ENCODE measurements at regions not wholly inside any gene's neighbourhood (a gene's known extent, or its start where the extent isn't known, plus 50 kb on each side); places are given as distances from the start of the nearest gene placed in this dataset.

GRCh38 chr2:156037482-156037881 is 295.0 kb downstream of the NR4A2 start:
- TF ChIP-seq ZSCAN23 (tag by site-specific recombination; IDR thresholded peaks at IDR 0.05) (no peak), ZNF169 (tag by site-specific recombination; IDR thresholded peaks at IDR 0.05) (no peak), ZNF10 (tag by site-specific recombination; IDR thresholded peaks at IDR 0.05) (no peak), ZNF146 (tag by site-specific recombination; IDR thresholded peaks at IDR 0.05) (no peak), ZNF645 (tag by site-specific recombination; IDR thresholded peaks at IDR 0.05) (no peak), ZNF48 (tag by site-specific recombination; IDR thresholded peaks at IDR 0.05) (no peak), ZNF639 (tag by site-specific recombination; IDR thresholded peaks at IDR 0.05) (no peak), ZNF514 (tag by site-specific recombination; IDR thresholded peaks at IDR 0.05) (no peak), ZNF138 (tag by site-specific recombination; IDR thresholded peaks at IDR 0.05; ENCODE audit: borderline replicate concordance) (no peak), ZNF350 (tag by site-specific recombination; IDR thresholded peaks at IDR 0.05) (no peak), ZNF19 (tag by site-specific recombination; IDR thresholded peaks at IDR 0.05; ENCODE audit: low read depth) (no peak), ZNF585B (tag by site-specific recombination; IDR thresholded peaks at IDR 0.05) (no peak), ZNF747 (tag by site-specific recombination; IDR thresholded peaks at IDR 0.05) (no peak), ZBTB21 (tag by site-specific recombination; IDR thresholded peaks at IDR 0.05) (no peak), ZNF610 (tag by site-specific recombination; IDR thresholded peaks at IDR 0.05; ENCODE audit: borderline replicate concordance) (no peak), ZSCAN30 (tag by site-specific recombination; IDR thresholded peaks at IDR 0.05) (no peak), SP3 (tag by site-specific recombination; IDR thresholded peaks at IDR 0.05) (no peak)
- TF ChIP-seq, protein P1, sequence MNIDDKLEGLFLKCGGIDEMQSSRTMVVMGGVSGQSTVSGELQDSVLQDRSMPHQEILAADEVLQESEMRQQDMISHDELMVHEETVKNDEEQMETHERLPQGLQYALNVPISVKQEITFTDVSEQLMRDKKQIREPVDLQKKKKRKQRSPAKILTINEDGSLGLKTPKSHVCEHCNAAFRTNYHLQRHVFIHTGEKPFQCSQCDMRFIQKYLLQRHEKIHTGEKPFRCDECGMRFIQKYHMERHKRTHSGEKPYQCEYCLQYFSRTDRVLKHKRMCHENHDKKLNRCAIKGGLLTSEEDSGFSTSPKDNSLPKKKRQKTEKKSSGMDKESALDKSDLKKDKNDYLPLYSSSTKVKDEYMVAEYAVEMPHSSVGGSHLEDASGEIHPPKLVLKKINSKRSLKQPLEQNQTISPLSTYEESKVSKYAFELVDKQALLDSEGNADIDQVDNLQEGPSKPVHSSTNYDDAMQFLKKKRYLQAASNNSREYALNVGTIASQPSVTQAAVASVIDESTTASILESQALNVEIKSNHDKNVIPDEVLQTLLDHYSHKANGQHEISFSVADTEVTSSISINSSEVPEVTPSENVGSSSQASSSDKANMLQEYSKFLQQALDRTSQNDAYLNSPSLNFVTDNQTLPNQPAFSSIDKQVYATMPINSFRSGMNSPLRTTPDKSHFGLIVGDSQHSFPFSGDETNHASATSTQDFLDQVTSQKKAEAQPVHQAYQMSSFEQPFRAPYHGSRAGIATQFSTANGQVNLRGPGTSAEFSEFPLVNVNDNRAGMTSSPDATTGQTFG (tag by site-specific recombination; IDR thresholded peaks at IDR 0.05; ENCODE audit: borderline replicate concordance): no peak
- Histone ChIP-seq H3K9me3 (ENCODE audit: control insufficient read depth, insufficient read depth, low read depth, low read length) (no peaks in the 10 kb centered on the region), H3K4me1 (ENCODE audit: control insufficient read depth, insufficient read depth, low read length) (no peaks in the 10 kb centered on the region), H3K27ac (ENCODE audit: extremely low read depth, low read depth, low read length) (no peak overlapping the region), H3K36me3 (ENCODE audit: control insufficient read depth in 2 of 2, insufficient read depth in 1 of 2, low read length in 2 of 2) (no peaks in the 10 kb centered on the region), H3K4me3 (ENCODE audit: low read depth, low read length) (no peak overlapping the region)
- POLR2A ChIA-PET: no interaction called here
- CTCF ChIA-PET: no interaction called here

- CTCF ChIA-PET: no interaction called here
- H3K9me3 ChIP-seq (ENCODE audit: control insufficient read depth, insufficient read depth, low read depth, low read length): no peaks in the 10 kb centered on the region
- POLR2A ChIA-PET: no interaction called here
Measured at GRCh38 chr2:156031121-156031520, 301.4 kb downstream of the NR4A2 start.

More at GRCh38 chr2:156031121-156031520, 301.4 kb downstream of the NR4A2 start:
- Histone ChIP-seq H3K36me3 (ENCODE audit: control insufficient read depth in 2 of 2, insufficient read depth in 1 of 2, low read length in 2 of 2) (no peaks in the 10 kb centered on the region), H3K4me3 (ENCODE audit: low read depth, low read length) (no peak overlapping the region), H3K27ac (ENCODE audit: extremely low read depth, low read depth, low read length) (no peak overlapping the region), H3K4me1 (ENCODE audit: control insufficient read depth, insufficient read depth, low read length) (no peaks in the 10 kb centered on the region)
- TF ChIP-seq ZEB2 (tag by site-specific recombination; IDR thresholded peaks at IDR 0.05) (no peak), ZNF140 (tag by site-specific recombination; IDR thresholded peaks at IDR 0.05) (no peak), SCRT2 (tag by site-specific recombination; IDR thresholded peaks at IDR 0.05) (no peak)
- TF ChIP-seq, protein P2, sequence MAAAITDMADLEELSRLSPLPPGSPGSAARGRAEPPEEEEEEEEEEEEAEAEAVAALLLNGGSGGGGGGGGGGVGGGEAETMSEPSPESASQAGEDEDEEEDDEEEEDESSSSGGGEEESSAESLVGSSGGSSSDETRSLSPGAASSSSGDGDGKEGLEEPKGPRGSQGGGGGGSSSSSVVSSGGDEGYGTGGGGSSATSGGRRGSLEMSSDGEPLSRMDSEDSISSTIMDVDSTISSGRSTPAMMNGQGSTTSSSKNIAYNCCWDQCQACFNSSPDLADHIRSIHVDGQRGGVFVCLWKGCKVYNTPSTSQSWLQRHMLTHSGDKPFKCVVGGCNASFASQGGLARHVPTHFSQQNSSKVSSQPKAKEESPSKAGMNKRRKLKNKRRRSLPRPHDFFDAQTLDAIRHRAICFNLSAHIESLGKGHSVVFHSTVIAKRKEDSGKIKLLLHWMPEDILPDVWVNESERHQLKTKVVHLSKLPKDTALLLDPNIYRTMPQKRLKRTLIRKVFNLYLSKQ (tag by site-specific recombination; IDR thresholded peaks at IDR 0.05; ENCODE audit: borderline replicate concordance): no peak
- TF ChIP-seq, protein P3, sequence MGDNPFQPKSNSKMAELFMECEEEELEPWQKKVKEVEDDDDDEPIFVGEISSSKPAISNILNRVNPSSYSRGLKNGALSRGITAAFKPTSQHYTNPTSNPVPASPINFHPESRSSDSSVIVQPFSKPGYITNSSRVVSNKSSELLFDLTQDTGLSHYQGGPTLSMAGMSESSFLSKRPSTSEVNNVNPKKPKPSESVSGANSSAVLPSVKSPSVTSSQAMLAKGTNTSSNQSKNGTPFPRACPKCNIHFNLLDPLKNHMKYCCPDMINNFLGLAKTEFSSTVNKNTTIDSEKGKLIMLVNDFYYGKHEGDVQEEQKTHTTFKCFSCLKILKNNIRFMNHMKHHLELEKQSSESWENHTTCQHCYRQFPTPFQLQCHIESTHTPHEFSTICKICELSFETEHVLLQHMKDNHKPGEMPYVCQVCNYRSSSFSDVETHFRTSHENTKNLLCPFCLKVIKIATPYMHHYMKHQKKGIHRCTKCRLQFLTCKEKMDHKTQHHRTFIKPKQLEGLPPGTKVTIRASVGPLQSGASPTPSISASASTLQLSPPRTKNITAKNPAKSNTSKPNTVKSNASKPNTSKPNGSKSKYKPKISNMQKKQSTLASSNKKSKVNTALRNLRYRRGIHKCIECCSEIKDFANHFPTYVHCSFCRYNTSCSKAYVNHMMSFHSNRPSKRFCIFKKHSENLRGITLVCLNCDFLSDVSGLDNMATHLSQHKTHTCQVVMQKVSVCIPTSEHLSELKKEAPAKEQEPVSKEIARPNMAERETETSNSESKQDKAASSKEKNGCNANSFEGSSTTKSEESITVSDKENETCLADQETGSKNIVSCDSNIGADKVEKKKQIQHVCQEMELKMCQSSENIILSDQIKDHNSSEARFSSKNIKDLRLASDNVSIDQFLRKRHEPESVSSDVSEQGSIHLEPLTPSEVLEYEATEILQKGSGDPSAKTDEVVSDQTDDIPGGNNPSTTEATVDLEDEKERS (tag by site-specific recombination; IDR thresholded peaks at IDR 0.05): no peak
- TF ChIP-seq, protein P4, sequence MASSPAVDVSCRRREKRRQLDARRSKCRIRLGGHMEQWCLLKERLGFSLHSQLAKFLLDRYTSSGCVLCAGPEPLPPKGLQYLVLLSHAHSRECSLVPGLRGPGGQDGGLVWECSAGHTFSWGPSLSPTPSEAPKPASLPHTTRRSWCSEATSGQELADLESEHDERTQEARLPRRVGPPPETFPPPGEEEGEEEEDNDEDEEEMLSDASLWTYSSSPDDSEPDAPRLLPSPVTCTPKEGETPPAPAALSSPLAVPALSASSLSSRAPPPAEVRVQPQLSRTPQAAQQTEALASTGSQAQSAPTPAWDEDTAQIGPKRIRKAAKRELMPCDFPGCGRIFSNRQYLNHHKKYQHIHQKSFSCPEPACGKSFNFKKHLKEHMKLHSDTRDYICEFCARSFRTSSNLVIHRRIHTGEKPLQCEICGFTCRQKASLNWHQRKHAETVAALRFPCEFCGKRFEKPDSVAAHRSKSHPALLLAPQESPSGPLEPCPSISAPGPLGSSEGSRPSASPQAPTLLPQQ (tag by site-specific recombination; IDR thresholded peaks at IDR 0.05): no peak
